Uterus (tissue), 2 donors: ENCODE measurements at regions not wholly inside any gene's neighbourhood (a gene's known extent, or its start where the extent isn't known, plus 50 kb on each side); places are given as distances from the start of the nearest gene placed in this dataset.

ENCODE experiments used
- CTCF ChIP-seq, 4 experiments: fragments of 200-600 bp in 2 of 4; fragments of 450-650 bp in 2 of 4; sonication (generic) in 2 of 4; IDR thresholded peaks; one replicate each; pipeline ENCODE4 v1.5.1; 2016 to 2019; ENCODE audit warnings: antibody characterized with exemption in 4 of 4, mild to moderate bottlenecking in 2 of 4, moderate library complexity in 1 of 4
- POLR2A ChIP-seq, 2 donors: fragments of 450-650 bp; IDR thresholded peaks; one replicate each; pipeline ENCODE4 v1.6.1; 2016; ENCODE audit warnings: antibody characterized with exemption in 2 of 2, mild to moderate bottlenecking in 1 of 2, moderate library complexity in 1 of 2

GRCh38 chr1:65650682-65651081, 142.0 kb upstream of the PDE4B start:
- TF ChIP-seq CTCF (IDR thresholded peaks at IDR 0.05) (no peak), POLR2A (IDR thresholded peaks at IDR 0.05) (no peak)
